ENCODE measurements at regions not wholly inside any gene's neighbourhood (a gene's known extent, or its start where the extent isn't known, plus 50 kb on each side); places are given as distances from the start of the nearest gene placed in this dataset.
"Not testable (repeated sequence)": the region's sequence is repeated elsewhere in the genome, so short reads cannot be mapped to it uniquely, and the experiment has no call there.

DNA sequence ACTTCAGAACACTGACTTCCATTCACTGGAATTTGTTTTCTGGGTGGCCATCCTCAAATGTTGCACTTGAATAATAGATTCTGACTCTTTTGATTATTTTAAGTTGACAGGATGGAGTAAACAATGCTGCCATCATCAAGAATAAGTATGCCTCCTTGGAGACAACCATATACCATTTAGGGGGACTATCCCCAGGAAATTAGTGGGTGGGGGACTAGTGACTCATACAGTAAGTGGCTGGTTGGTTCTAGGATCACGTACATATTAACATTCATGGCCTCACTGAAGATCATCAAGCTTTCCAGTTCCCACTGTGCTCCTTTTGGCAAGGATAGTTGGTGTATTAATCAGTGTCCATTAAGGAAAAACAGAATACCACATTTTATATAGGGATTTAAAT is 615.2 kb downstream of the CCSER2 start:
- DNase-seq (ENCODE audit: low read depth) = no peak

DNA sequence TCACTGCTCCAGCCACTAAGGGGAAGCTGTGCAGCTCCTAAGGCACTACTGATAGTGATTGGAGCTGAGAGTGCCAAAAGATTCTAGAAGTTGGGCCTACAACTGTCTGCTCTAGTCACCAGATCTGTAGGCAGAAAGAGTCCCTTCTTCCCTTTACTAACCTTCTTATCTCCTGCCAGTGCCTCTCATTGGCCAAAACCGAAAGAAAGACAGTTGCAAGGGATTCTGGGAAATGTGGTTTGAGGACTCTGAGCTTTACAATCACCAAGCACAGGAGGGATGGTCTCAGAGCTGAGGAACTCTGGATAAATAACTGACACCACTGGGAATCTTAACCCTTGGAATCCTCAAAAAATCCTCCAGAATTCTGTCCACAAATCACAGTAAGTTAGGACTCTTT is 615.8 kb downstream of the CCSER2 start:
- no peak for DNase-seq (ENCODE audit: low read depth)

DNA sequence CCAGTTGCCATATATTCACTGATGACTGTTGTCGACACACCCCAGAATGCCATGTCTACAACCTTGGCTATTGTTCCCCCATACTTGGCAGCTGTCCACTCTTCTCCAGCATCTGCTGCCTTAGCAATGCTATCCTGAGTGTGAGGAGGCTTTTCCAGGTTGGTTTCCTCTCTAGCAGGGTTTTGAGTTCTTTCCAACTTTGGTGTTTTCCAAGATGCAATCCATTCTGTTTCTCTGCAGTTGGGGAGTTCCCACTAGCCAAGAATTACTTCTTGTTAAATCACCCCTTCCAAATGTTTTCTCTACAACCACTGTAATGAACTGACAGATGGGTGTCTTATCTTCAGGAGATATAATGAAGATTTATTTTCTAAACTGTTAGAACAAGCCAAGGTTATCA is 617.4 kb downstream of the CCSER2 start:
- DNase-seq (ENCODE audit: low read depth) = no peak

GRCh38 chr10:84946904-84947303 is 618.5 kb downstream of the CCSER2 start:
- DNase-seq (ENCODE audit: low read depth) = no peak

DNA sequence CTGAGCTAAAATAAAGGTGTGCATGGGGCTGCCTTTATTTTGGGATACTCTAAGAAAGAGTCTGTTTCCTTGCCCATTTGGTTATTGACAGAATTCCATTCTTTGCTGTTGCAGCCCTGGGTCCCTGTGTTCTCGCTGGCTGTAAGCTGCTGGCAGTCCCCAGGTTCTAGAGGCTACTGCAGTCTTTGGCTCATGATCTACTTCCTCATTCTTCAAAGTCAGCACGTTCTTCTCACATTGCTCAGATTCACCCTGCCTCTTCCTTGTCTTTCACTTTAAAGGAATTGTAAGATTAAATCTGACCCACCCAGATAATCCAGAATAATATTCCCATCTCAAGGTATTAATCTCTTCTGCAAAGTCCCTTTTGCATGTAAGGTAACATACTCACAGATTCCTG is 620.3 kb downstream of the CCSER2 start:
- no peak for DNase-seq (ENCODE audit: low read depth)

GRCh38 chr10:84951616-84952015 is 623.2 kb downstream of the CCSER2 start:
- no peak for DNase-seq (ENCODE audit: low read depth)

DNA sequence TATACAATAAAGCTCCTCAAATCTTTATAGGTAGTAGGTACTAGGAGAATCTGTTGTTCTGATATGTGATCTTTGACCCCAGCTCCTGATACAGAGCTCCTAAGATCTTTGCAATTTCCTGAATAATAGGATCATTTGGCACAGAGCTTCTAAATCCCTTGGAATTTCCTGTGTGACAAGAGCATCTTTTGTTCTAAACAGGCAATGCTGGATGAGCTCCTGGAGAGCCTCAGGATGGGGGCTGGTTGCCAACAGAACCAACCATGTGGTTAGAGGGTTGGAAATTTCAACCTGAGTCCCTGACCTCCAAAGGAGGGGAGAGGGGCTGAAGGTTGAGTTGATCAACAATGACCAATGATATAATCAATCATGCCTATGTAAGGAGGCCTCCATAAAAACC is 629.0 kb downstream of the CCSER2 start:
- no peak for DNase-seq (ENCODE audit: low read depth)

DNA sequence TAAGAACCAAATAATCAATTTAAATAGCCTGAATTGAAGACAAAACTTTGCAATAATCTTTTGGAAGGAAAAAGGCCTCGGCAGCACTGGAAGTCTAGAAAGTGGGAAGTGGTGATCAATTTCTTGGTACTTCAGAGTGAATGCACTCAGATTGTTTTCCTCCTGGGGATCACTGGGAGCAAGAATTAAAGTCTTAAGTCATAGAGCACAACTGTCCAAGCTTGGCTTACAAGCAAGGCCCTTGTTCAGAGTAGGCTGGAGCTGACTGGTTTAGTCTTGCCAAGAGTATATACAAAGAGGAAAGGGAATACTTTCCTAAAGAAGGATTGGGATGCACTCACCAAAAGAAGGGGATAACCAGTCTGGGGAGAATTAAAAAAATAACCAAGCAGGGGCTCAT is 637.1 kb downstream of the CCSER2 start:
- DNase-seq (ENCODE audit: low read depth) = no peak

DNA sequence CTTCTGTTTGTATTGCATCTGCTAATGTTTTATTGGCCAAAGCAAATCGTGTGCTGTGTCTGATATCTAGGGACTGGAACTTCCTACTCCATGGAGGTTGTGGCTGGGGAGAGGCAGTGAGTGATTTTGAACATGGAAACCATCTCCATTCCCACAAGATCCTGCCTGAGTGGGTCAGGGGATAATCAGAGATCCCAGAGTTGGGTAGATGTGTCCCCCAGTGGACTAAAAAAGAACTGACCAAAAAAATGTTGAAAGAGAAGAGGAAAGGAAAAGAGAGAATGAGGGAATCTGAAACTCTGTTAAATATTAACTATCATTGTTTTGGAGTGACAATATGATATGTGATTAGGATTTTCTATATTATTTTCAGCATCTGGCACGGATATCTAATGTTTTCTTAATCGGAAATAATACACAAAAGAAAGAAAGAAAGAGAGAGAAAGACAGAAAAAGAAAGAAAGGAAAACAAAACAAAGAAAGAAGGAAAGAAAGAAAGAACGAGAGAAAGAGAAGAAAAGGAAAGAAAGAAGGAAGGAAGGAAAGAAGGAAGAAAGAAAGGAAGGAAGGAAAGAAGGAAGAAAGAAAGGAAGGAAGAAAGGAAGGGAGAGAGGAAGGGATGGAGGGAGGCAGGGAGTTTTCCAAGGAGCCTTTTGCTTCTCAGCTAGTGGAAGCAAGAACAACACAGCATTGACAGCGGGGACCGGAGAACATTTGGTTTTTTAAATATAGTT is 638.5 kb downstream of the CCSER2 start:
- DNase-seq (ENCODE audit: low read depth) = no peak

- DNase-seq (ENCODE audit: low read depth) = not testable (repeated sequence)
Observed at GRCh38 chr10:84969297-84969696, 640.9 kb downstream of the CCSER2 start.

- no peak for DNase-seq (ENCODE audit: low read depth)
Observed at GRCh38 chr10:84987039-84987438, 658.6 kb downstream of the CCSER2 start.

- no peak for DNase-seq (ENCODE audit: low read depth)
Observed at GRCh38 chr10:84988011-84988410, 659.6 kb downstream of the CCSER2 start.

- DNase-seq (ENCODE audit: low read depth) = no peak
Observed at GRCh38 chr10:84990713-84991112, 662.3 kb downstream of the CCSER2 start.

DNA sequence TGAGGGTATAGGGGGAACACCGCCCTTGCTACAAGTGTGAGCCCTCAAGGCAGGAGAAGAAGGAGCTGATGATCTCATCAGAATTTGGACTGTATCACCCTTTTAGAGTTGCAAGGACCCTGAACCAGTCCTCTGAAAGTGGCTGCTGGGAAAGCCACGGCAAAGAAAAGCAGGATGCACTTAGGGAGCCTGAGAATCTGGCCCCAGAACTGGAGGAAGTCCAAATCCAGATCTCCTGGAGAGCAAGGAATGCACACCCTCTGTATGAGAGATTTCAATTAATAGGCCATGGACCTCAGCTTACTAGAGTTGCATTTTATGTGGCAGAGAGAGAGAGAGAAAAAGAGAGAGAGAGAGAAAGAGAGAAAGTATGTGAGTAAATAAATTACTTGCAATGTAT is 662.9 kb downstream of the CCSER2 start:
- no peak for DNase-seq (ENCODE audit: low read depth)

DNA sequence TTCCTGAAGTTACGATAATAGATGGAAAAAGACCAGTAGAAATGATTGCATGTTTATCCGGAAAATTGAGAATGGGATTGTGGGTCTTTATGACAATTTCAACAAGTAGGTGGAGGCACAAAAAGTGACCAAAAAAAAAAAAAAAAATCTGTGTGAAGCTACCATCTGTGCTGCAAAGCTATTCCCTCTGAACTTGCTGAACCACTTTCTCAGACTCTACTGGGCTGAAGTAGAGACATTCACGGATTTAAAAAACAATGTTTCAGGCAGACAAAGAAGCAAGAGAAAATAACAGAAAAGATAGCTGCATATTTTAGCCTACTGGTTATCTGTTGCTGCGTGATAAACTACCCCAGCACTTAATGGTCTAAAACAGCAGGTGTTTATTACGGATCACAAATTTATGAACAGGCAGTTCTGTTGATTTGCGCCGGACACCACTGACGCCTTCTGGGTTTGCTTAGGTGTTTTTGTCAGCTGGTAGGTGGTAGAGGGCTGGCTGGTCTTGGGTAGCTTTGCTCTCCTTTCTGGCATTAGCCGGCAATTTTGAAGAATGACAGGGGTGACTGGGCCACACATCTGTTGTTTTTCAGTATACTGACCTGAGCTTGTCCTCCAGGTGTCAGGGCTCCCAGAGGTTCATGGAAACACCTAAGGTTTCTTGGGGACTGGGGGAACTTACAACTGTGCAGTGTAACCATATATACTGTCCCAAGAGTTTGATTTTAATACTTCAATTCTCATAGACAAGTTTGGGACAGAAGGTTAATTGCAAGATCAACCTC is 665.1 kb downstream of the CCSER2 start:
- DNase-seq (ENCODE audit: low read depth) = no peak

DNA sequence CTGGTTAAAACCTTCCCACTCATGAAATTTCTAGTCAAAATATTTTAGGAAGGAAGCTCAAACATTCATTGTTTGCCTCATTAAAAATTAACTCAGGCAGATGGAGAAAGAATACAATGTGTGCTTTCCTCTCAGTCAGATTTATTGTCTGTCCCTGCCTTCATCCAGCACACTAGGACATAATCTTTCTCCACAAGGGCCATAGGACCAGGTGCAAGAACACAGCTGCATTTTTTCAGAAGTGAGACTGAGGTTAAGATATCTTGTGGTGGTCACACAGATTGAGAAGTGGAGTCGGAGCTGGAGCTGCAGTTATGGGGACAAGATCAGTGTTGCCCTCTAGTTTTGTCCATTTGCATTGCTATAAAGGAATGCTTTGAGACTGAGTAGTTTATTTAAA is 666.3 kb downstream of the CCSER2 start:
- DNase-seq (ENCODE audit: low read depth) = no peak

GRCh38 chr10:84996580-84996979 is 668.2 kb downstream of the CCSER2 start:
- DNase-seq (ENCODE audit: low read depth) = no peak

DNA sequence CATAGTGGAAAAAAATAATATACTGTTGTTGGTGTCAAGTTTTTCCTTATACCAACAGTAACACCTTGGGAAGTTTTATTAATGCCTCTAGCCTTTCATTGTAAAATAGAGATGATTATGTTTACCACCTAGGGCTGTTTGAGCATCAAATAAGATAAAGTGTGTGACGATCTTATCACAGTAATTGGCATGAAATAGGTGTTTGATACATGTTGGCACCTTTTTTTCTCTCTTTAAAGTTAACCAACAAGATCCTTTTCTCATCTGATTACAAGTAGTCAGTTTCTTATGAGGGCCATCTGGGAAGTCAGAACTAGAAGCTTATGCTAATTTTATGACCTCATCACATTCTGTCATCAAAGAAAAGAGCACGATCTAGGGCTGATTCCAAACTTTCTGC is 669.5 kb downstream of the CCSER2 start:
- DNase-seq (ENCODE audit: low read depth) = no peak

- no peak for DNase-seq (ENCODE audit: low read depth)
Observed at GRCh38 chr10:84999929-85000328, 671.5 kb downstream of the CCSER2 start.

- no peak for DNase-seq (ENCODE audit: low read depth)
Observed at GRCh38 chr10:85003083-85003482, 674.7 kb downstream of the CCSER2 start.

GRCh38 chr10:85008488-85009184 is 680.2 kb downstream of the CCSER2 start:
- DNase-seq (ENCODE audit: low read depth) = no peak

GRCh38 chr10:85012305-85012704 is 683.9 kb downstream of the CCSER2 start:
- no peak for DNase-seq (ENCODE audit: low read depth)

DNA sequence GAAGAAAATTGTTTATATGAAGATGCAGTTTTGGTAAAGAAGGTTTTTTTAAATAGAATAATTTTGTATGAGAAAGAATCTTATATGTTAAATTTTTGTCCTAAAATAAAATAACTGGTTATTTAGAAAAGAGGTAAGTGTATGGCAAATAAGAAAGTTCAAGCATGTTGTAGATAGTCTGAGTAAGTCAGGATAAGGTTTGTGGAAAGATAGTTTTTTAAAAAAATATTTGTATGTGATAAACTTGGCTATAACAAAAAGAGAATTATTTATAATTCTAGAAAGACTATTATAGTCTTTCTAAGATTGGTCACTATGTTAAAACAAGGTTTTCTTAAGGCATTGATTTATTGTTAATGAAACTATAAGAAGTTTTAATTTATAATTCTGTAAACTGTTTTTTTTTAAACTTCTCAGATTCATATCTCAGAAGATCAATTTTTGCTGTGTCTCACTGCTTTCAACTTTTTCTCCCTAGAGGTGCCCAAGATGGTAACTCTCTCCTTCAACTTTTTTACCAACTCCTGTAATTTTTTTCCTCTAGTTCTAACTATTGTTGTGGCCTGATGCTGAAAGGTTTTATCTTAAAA is 698.6 kb downstream of the CCSER2 start:
- no peak for DNase-seq (ENCODE audit: low read depth)

All from stimulated activated CD8-positive, alpha-beta memory T cell treated with anti-CD3 and anti-CD28 coated beads, Interleukin-4, amount 100 ng/mL, for 24 hours (primary cell).